Esophagus muscularis mucosa (tissue), 4 donors: ENCODE measurements at regions not wholly inside any gene's neighbourhood (a gene's known extent, or its start where the extent isn't known, plus 50 kb on each side); places are given as distances from the start of the nearest gene placed in this dataset.

Experiments
- CTCF ChIP-seq, 3 experiments: fragments of 200-600 bp in 2 of 3; fragments of 450-650 bp in 1 of 3; sonication (generic) in 2 of 3; IDR thresholded peaks; one replicate each; pipeline ENCODE4 v1.5.1; 2017 to 2019; ENCODE audit warnings: antibody characterized with exemption in 3 of 3, mild to moderate bottlenecking in 2 of 3, moderate library complexity in 1 of 3
- EP300 ChIP-seq: sonication (generic); formaldehyde crosslinking; IDR thresholded peaks from one replicate; pipeline ENCODE4 v1.6.1; 2017; ENCODE audit warnings: antibody characterized with exemption
- POLR2A ChIP-seq: fragments of 450-650 bp; IDR thresholded peaks from one replicate; pipeline ENCODE4 v1.6.1; 2017; ENCODE audit warnings: antibody characterized with exemption, moderate library complexity, mild to moderate bottlenecking, low read depth
- POLR2AphosphoS5 ChIP-seq, 2 donors: sonication (generic); formaldehyde crosslinking; IDR thresholded peaks; one replicate each; pipeline ENCODE4 v1.6.1; 2017; ENCODE audit warnings: antibody characterized with exemption in 2 of 2

- TF ChIP-seq POLR2AphosphoS5 (IDR thresholded peaks at IDR 0.05) (no peak), CTCF (IDR thresholded peaks at IDR 0.05) (no peak), POLR2A (no peak), EP300 (no peak)
Observed at GRCh38 chr10:117662126-117662525, 119.6 kb downstream of the EMX2 start.
